ENCODE measurements at regions not wholly inside any gene's neighbourhood (a gene's known extent, or its start where the extent isn't known, plus 50 kb on each side); places are given as distances from the start of the nearest gene placed in this dataset.

DNA sequence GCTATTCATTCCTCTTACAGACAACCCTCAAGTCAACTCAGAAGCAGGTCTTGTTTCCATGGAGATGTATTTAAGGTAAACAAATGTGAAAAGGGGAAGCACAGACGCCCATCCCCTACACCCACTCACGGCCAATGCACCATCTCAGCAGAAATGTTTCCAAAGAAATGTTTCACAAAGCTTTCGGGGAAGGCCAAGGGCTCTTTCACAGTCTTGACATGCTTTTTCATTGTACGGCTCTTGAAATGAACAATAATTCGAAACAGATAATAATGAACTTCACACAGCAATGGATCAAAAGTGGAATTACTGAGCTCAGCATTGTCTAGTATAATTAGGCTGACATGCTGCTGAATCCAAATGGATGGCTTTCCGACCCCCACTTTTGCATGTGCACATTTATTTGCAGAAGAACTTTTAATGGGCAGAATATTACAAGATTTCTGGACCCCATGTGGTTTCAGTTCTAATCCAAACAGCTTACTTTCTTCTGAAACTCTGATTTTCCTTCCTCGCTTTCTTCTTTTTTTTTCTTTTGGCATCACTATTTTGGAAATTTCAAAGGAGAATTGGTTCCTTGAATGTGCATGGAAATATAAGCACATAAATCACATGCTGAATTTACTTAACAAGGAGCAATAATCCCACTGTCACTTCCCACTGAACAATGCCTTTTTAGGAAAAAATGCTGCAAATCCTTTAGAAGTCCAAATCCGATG lies 160.9 kb downstream of the SMIM20 start:
- no peak for DNase-seq (ENCODE audit: low spot score)
- H3K4me1 Mint-ChIP-seq (ENCODE audit: unreplicated experiment), result no peaks in the 10 kb centered on the region
- H3K27me3 Mint-ChIP-seq (ENCODE audit: unreplicated experiment), result peaks cover 2% of the 10 kb centered on the region
- TF ChIP-seq, protein P1, sequence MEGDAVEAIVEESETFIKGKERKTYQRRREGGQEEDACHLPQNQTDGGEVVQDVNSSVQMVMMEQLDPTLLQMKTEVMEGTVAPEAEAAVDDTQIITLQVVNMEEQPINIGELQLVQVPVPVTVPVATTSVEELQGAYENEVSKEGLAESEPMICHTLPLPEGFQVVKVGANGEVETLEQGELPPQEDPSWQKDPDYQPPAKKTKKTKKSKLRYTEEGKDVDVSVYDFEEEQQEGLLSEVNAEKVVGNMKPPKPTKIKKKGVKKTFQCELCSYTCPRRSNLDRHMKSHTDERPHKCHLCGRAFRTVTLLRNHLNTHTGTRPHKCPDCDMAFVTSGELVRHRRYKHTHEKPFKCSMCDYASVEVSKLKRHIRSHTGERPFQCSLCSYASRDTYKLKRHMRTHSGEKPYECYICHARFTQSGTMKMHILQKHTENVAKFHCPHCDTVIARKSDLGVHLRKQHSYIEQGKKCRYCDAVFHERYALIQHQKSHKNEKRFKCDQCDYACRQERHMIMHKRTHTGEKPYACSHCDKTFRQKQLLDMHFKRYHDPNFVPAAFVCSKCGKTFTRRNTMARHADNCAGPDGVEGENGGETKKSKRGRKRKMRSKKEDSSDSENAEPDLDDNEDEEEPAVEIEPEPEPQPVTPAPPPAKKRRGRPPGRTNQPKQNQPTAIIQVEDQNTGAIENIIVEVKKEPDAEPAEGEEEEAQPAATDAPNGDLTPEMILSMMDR (IDR thresholded peaks at IDR 0.05; ENCODE audit: unreplicated experiment), result no peak
- no peaks in the 10 kb centered on the region for H3K9me3 Mint-ChIP-seq (ENCODE audit: unreplicated experiment)
- H3K36me3 Mint-ChIP-seq (ENCODE audit: low read depth, unreplicated experiment), result no peaks in the 10 kb centered on the region
- H3K27ac Mint-ChIP-seq (ENCODE audit: unreplicated experiment), result no peak overlapping the region
- H3K4me3 Mint-ChIP-seq (ENCODE audit: unreplicated experiment), result no peak overlapping the region

DNA sequence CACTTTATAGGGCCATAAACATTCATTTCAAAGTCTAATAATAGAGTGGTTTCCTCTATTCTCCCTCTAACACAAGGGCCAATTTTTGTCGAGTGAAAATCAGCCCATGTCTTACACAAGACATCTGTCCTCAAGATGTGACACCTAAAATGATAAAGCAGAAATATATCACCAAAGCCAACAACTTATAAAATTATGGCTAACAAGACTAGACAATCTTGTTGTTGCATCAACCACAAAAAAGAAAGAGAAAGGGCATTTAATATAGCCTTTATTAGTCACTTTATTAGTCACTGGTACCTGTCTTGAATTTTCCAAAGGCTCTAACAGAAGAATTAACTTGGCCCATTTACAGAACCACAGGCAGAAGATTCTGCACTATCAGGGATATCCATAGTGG lies 161.6 kb downstream of the SMIM20 start:
- Mint-ChIP-seq H3K4me1 (ENCODE audit: unreplicated experiment) (no peaks in the 10 kb centered on the region), H3K27me3 (ENCODE audit: unreplicated experiment) (peaks cover 2% of the 10 kb centered on the region), H3K4me3 (ENCODE audit: unreplicated experiment) (no peak overlapping the region), H3K36me3 (ENCODE audit: low read depth, unreplicated experiment) (no peaks in the 10 kb centered on the region), H3K27ac (ENCODE audit: unreplicated experiment) (no peak overlapping the region), H3K9me3 (ENCODE audit: unreplicated experiment) (no peaks in the 10 kb centered on the region)
- TF ChIP-seq, protein P1 (IDR thresholded peaks at IDR 0.05; ENCODE audit: unreplicated experiment), result no peak
- DNase-seq (ENCODE audit: low spot score), result no peak

DNA sequence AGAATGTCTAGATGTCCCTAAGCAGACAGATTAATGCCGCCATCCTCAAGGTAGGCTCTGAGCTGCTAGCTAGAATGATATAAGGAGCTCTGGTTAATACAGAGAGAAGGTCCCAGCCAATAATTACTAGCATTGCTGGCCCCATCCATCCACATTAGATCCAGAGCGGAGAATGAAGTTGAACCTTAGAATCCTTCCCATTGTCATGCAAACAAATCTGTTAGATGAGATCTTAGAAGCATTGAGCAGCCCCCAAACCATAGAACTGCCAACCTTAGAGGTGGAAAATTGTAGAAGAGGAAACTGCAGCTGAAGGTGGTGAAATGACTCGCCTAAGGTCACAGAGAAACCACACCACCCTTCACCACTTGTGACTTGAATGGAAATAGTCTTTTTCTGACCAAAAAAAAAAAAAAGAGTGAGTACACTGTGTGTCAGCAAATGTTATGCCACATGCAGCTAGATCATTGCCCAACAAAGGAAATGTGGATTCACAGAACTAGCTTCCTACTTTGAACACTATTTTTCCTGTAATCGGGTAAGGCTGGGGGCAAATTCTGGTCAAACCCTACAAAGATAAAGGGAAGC lies 162.1 kb downstream of the SMIM20 start:
- TF ChIP-seq, protein P1 (IDR thresholded peaks at IDR 0.05; ENCODE audit: unreplicated experiment), result no peak
- Mint-ChIP-seq H3K27me3 (ENCODE audit: unreplicated experiment) (peaks cover 2% of the 10 kb centered on the region), H3K27ac (ENCODE audit: unreplicated experiment) (no peak overlapping the region), H3K9me3 (ENCODE audit: unreplicated experiment) (no peaks in the 10 kb centered on the region), H3K36me3 (ENCODE audit: low read depth, unreplicated experiment) (no peaks in the 10 kb centered on the region), H3K4me3 (ENCODE audit: unreplicated experiment) (no peak overlapping the region), H3K4me1 (ENCODE audit: unreplicated experiment) (no peaks in the 10 kb centered on the region)
- no peak for DNase-seq (ENCODE audit: low spot score)

DNA sequence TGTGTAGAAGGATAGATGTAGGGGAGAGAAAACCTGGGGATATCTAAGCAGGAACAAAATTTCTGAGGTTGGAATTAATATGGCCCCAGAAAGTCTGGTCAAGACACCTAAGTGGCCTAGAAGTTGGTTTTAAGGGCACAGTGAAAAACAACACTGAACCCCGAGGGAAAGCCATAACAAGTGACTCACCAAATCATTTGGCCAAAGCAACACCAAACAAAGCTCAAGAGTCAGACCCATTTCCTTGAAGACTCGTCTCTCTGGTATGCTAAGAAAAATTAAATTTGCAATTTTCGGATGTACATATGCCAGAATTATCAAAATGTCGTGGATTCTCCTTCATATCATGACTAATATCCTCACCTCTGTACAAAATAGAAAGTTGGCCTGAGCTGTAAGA lies 162.9 kb downstream of the SMIM20 start:
- no peaks in the 10 kb centered on the region for H3K4me1 Mint-ChIP-seq (ENCODE audit: unreplicated experiment)
- H3K27ac Mint-ChIP-seq (ENCODE audit: unreplicated experiment), result no peak overlapping the region
- H3K9me3 Mint-ChIP-seq (ENCODE audit: unreplicated experiment), result no peaks in the 10 kb centered on the region
- H3K27me3 Mint-ChIP-seq (ENCODE audit: unreplicated experiment), result peaks cover 2% of the 10 kb centered on the region
- TF ChIP-seq, protein P1 (IDR thresholded peaks at IDR 0.05; ENCODE audit: unreplicated experiment), result no peak
- H3K4me3 Mint-ChIP-seq (ENCODE audit: unreplicated experiment), result no peak overlapping the region
- no peaks in the 10 kb centered on the region for H3K36me3 Mint-ChIP-seq (ENCODE audit: low read depth, unreplicated experiment)
- DNase-seq (ENCODE audit: low spot score), result no peak

DNA sequence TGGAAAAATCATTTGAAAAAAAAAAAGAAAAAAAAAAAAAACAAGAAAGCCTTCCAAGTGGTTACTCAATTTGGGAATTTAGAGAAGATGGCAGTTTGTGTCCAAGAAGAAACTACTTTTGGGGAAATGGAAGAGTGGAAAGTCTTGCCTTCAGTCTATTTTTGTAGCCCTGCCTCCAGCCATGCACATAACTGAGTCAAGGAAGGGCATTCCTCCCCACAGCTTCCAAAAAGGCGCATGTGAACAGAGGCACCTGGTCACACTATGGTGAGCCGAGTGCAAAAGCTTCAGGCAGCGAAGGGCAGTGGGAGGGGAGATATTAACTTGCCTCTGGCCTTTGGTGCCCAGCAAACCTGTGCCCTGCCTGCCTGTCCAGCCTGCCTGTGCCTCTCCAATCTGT lies 163.7 kb downstream of the SMIM20 start:
- no peak for DNase-seq (ENCODE audit: low spot score)
- H3K4me1 Mint-ChIP-seq (ENCODE audit: unreplicated experiment), result no peaks in the 10 kb centered on the region
- no peak overlapping the region for H3K4me3 Mint-ChIP-seq (ENCODE audit: unreplicated experiment)
- H3K36me3 Mint-ChIP-seq (ENCODE audit: low read depth, unreplicated experiment), result no peaks in the 10 kb centered on the region
- peaks cover 2% of the 10 kb centered on the region for H3K27me3 Mint-ChIP-seq (ENCODE audit: unreplicated experiment)
- TF ChIP-seq, protein P1 (IDR thresholded peaks at IDR 0.05; ENCODE audit: unreplicated experiment), result no peak
- H3K9me3 Mint-ChIP-seq (ENCODE audit: unreplicated experiment), result no peaks in the 10 kb centered on the region
- H3K27ac Mint-ChIP-seq (ENCODE audit: unreplicated experiment), result no peak overlapping the region

All from endothelial cell (in vitro differentiated cells).